Activated CD4-positive, CD25-positive, alpha-beta regulatory T cell treated with anti-CD3 and anti-CD28 coated beads, Interleukin-2, amount 50 U/mL, for 72 hours (primary cell): ENCODE measurements at regions not wholly inside any gene's neighbourhood (a gene's known extent, or its start where the extent isn't known, plus 50 kb on each side); places are given as distances from the start of the nearest gene placed in this dataset.
"Not testable (repeated sequence)": the region's sequence is repeated elsewhere in the genome, so short reads cannot be mapped to it uniquely, and the experiment has no call there.

ENCODE experiments used
- DNase-seq: peaks from one replicate; pipeline ENCODE4 v3.0.0; 2021

DNA sequence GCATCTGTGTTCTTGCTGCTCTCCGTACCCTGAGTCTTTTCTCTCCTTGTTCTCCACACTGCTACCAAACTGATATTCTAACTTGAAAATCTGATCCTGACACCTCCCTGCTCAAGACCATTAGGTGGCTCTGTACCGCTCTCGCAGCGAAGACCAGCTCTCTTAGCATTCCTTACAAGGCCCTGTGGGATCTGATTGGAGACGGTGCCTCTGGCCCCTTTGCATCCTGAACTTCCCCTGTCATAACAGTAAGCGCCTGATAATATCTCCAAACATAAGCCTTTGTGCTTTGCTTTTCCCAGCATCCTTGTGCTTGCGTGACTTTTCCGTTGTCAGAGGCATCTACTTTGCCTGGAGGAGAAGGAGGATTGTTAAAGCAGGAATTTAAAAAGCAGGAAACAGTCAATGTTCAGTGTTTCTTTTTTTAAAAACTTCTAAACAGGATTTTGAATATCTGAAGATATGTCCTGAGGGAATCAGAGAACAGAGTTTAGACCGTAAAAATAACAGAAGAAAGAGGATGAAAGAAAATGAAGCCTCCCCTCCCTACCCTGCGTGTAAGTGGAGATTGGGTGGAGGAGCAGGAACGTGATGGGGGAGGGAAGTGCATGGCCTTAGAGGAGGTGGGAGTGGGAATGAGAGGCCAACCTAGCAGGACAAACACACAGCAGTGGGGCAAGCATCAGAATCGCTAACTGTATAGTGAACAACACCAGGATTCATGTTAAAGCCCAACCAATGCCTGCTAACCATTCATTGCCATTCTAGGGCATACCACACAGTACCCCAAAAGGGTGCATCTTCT is 89.2 kb upstream of the STMND1 start:
- no peak for DNase-seq

GRCh38 chr6:17011985-17012384 is 89.9 kb upstream of the STMND1 start:
- DNase-seq, result no peak

- DNase-seq, result no peak
Measured at GRCh38 chr6:17007749-17008148, 94.1 kb upstream of the STMND1 start.

DNA sequence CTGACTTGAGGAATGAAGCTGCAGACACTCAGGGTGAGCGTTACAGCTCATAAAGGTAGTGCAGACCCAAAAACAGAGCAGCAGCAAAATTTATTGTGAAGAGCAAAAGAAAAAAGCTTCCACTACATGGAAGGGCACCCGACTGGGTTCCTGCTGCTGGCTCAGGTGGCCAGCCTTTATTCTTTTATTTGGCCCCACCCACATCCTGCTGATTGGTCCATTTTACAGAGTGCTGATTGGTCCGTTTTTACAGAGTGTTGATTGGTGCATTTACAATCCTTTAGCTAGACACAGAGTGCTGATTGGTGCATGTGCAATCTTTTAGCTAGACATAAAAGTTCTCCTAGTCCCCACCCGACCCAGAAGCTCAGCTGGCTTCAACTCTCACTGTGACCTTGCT is 95.3 kb upstream of the STMND1 start:
- no peak for DNase-seq

DNA sequence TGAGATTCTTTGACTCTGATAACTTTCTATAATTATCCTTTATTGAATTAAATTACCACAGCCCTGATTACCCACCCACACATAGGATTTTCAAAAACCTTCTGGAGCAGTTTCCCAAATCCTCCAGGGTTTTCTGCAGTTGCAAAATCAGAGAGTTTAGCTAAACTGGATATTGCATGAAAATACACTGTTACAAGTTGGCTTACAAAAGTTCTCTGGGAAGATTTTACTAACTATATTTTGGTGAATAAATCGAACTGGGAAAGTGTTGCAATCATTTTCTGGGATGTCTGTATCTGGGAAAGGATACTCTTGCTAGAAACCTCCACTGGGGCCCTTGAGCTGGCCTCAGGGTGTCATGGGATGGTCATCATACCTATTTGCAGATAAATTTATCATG is 97.6 kb upstream of the STMND1 start:
- DNase-seq, result no peak

- no peak for DNase-seq
Measured at GRCh38 chr6:17002123-17002522, 99.7 kb upstream of the STMND1 start.

DNA sequence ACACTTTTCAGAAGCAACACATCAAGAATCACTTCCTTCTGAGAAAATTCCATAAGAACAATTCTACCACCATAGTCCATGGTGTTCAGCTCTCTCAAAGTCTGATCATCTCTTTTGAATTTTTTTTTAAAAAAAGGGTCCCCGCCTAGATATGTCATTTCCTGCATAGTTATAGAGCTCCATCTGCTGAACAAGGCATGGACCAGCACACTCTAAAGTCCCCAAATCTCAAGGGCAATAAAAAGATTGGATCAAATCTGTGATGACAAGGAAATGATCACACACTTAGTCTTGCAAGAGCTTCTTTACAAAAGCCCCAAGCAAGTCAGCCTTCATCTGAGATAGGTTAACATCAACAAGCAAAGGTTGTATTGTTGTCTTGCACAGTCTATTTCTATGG is 100.7 kb upstream of the STMND1 start:
- DNase-seq, result no peak

GRCh38 chr6:16999491-17000436 is 102.1 kb upstream of the STMND1 start:
- DNase-seq, result no peak

GRCh38 chr6:16998461-16998860 is 103.4 kb upstream of the STMND1 start:
- no peak for DNase-seq

DNA sequence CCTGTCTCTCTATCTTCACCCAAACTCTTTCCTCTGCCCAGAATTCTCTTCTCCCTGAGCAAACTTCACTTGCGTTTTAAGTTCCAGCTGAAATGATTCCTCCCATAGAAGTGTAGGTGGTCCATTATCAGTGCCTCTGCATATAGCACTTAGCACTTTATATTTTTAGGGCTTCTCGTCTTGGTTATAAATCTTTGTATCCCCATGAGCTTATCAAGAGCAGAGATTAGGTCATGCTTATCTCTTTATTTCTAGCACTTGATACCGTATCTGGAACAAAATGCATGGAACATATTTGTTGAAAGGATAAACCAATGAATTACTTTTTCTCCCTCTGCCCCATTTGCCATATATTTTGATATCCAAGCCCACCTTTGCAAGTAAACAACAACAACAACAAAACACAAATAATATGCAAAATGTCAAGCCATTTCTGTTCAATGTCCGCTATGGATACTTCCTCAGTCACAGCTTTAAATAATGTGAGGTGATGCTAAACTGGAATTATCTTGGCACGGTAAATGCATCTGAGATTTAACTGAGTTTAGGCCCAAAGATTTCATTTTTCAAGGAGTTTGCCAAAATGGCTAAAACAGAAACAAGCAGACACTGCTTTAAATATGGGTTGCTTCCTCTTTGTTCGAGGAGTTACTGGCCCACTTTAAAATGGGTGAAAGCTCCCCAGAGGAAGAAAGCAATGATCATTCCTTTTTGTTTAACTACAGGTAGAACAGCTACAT is 106.2 kb upstream of the STMND1 start:
- DNase-seq, result no peak

DNA sequence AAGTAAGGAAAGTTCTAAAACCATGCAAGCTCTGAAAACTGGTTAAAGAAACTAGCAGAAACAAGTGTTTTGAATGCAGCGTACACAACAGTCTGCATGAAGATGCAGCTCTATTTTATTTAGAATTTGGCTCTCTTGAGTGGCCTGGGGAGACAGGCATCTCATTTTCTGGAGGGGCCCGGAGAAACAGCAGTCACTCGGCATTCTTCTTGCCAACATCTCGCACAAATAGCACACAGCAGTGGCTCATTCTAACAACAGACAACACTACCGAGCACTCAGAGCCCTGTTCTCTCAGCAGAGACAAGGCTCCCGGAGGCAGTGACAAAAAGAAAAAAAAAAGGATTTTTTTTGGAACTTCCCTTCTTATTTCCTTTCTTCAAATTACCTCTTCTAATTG is 108.5 kb upstream of the STMND1 start:
- no peak for DNase-seq

DNA sequence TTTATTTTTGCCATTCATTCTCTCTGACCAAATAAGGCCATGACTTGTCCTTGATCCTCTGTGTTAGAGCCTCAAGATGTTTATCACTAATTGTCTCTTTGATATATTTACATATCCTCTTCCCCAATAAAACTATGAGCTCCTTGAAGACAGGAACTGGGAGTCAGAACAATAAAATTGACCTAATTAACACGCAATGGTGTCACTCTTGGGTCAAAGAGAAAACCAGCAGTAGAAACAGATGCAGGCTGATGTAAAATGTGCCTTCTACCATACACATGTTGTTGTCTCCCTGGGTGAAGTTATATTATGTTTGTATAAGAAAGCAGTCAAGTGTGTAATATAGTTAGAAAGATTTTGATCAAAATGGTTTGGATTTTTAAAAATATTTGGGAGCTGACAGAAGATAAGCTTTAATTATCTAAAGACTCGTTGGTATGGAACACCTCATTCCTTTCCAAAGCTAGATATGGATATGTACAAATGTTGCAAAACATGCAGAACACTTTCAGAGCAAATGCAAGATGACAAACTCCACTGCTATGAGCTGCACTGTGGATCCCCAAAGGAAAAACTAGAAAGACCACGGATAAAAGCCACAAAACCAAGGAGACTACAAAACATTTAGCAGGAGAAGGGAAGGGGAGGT is 109.7 kb upstream of the STMND1 start:
- no peak for DNase-seq

- DNase-seq, result not testable (repeated sequence)
Measured at GRCh38 chr6:16989976-16990375, 111.9 kb upstream of the STMND1 start.

GRCh38 chr6:16989382-16989781 is 112.5 kb upstream of the STMND1 start:
- no peak for DNase-seq

DNA sequence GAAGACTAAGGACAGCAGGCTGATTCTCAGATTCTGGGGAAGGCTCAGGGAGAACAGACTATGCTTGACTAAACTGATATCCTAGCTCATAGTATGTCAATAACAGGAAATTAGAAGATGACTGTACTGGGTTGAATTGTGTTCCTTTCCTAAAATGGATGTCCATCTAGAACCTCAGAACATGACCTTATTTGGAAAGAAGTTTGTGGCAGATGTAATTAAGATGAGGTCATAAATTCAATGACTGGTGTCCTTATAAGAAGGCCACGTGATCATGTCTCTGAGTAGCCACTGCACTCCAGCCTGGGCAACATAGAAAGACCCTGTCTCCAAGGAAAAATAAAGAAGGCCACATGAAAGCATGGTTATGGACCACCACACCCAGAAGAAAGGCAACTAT is 113.9 kb upstream of the STMND1 start:
- DNase-seq, result no peak

- DNase-seq, result no peak
Measured at GRCh38 chr6:16985513-16986284, 116.2 kb upstream of the STMND1 start.

DNA sequence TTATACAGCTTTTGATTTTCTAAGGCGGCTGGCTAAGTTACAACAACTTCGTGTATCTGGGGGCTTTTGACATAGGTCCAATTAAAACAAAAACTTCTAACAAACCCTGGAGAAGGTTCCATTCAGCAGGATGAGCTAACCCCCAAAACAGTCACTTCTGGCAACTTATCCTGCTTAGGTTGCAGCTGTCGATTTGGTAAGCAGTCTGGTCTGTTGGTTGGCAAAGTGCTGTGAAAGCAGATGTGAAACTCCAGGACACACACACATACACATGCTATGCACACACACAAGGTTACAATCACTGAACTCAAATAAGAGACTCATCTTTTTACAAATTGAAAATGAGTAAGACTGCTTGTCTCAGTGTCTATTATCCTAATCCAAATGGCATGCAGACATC is 119.0 kb upstream of the STMND1 start:
- DNase-seq, result no peak

GRCh38 chr6:16979677-16980370 is 122.0 kb upstream of the STMND1 start:
- no peak for DNase-seq

- DNase-seq, result no peak
Measured at GRCh38 chr6:16978686-16979085, 123.2 kb upstream of the STMND1 start.

GRCh38 chr6:16976385-16977183 is 125.3 kb upstream of the STMND1 start:
- no peak for DNase-seq
